K562 (cell line): ENCODE measurements at regions not wholly inside any gene's neighbourhood (a gene's known extent, or its start where the extent isn't known, plus 50 kb on each side); places are given as distances from the start of the nearest gene placed in this dataset.

Experiments
- HDAC2 ChIP-seq: fragments of 450-650 bp; IDR thresholded peaks from 2 replicates; pipeline ENCODE4 v1.6.1; 2016; ENCODE audit warnings: mild to moderate bottlenecking
- MGA ChIP-seq: fragments of 450-650 bp; IDR thresholded peaks from 2 replicates; pipeline ENCODE4 v1.6.1; 2016; ENCODE audit warnings: mild to moderate bottlenecking, moderate library complexity

- TF ChIP-seq MGA (no peak), HDAC2 (no peak)
Measured at GRCh38 chr9:107768224-107768623, 278.7 kb upstream of the KLF4 start (continued).
